ENCODE measurements at regions not wholly inside any gene's neighbourhood (a gene's known extent, or its start where the extent isn't known, plus 50 kb on each side); places are given as distances from the start of the nearest gene placed in this dataset.
"Not testable (repeated sequence)": the region's sequence is repeated elsewhere in the genome, so short reads cannot be mapped to it uniquely, and the experiment has no call there.

- DNase-seq: no peak
Observed at GRCh38 chr11:82043316-82043715, 690.3 kb downstream of the FAM181B start.

GRCh38 chr11:82041764-82042163 is 691.9 kb downstream of the FAM181B start:
- no peak for DNase-seq

GRCh38 chr11:82038154-82038553 is 695.5 kb downstream of the FAM181B start:
- DNase-seq: no peak

GRCh38 chr11:82034527-82034926 is 699.1 kb downstream of the FAM181B start:
- no peak for DNase-seq

GRCh38 chr11:82027335-82027734 is 706.3 kb downstream of the FAM181B start:
- DNase-seq: not testable (repeated sequence)

- no peak for DNase-seq
Observed at GRCh38 chr11:82024760-82025159, 708.9 kb downstream of the FAM181B start.

- DNase-seq: no peak
Observed at GRCh38 chr11:82012276-82012675, 721.4 kb downstream of the FAM181B start.

- no peak for DNase-seq
Observed at GRCh38 chr11:82009133-82009532, 724.5 kb downstream of the FAM181B start.

GRCh38 chr11:82007521-82007920 is 726.1 kb downstream of the FAM181B start:
- DNase-seq: no peak

- no peak for DNase-seq
Observed at GRCh38 chr11:82004537-82005213, 729.0 kb downstream of the FAM181B start.

GRCh38 chr11:82003671-82004515 is 729.8 kb downstream of the FAM181B start:
- no peak for DNase-seq

GRCh38 chr11:82003024-82003423 is 730.6 kb downstream of the FAM181B start:
- DNase-seq: no peak

- no peak for DNase-seq
Observed at GRCh38 chr11:81995889-81996288, 737.8 kb downstream of the FAM181B start.

- no peak for DNase-seq
Observed at GRCh38 chr11:81993755-81994154, 739.9 kb downstream of the FAM181B start.

GRCh38 chr11:81990659-81991443 is 742.8 kb downstream of the FAM181B start:
- no peak for DNase-seq

GRCh38 chr11:81989093-81989492 is 744.6 kb downstream of the FAM181B start:
- no peak for DNase-seq

- no peak for DNase-seq
Observed at GRCh38 chr11:81987829-81988472, 745.7 kb downstream of the FAM181B start.

- DNase-seq: no peak
Observed at GRCh38 chr11:81986556-81987161, 747.0 kb downstream of the FAM181B start.

GRCh38 chr11:81979448-81979847 is 754.2 kb downstream of the FAM181B start:
- no peak for DNase-seq

- no peak for DNase-seq
Observed at GRCh38 chr11:81975261-81975900, 758.3 kb downstream of the FAM181B start.

GRCh38 chr11:81970886-81971285 is 762.8 kb downstream of the FAM181B start:
- DNase-seq: no peak

GRCh38 chr11:81967242-81967641 is 766.4 kb downstream of the FAM181B start:
- DNase-seq: no peak

Data from NCI-H2081 (cell line).